ENCODE measurements at regions not wholly inside any gene's neighbourhood (a gene's known extent, or its start where the extent isn't known, plus 50 kb on each side); places are given as distances from the start of the nearest gene placed in this dataset.
"Not testable (repeated sequence)": the region's sequence is repeated elsewhere in the genome, so short reads cannot be mapped to it uniquely, and the experiment has no call there.

GRCh38 chr2:189318761-189319160 is 122.5 kb upstream of the WDR75 start:
- DNase-seq: no peak

- not testable (repeated sequence) for DNase-seq
Observed at GRCh38 chr2:189319424-189319823, 121.8 kb upstream of the WDR75 start.

- DNase-seq: no peak
Observed at GRCh38 chr2:189327879-189328847, 113.1 kb upstream of the WDR75 start.

- no peak for DNase-seq
Observed at GRCh38 chr2:189328848-189329245, 112.4 kb upstream of the WDR75 start.

GRCh38 chr2:189336276-189336975 is 104.8 kb upstream of the WDR75 start:
- no peak for DNase-seq

GRCh38 chr2:189337656-189338055 is 103.6 kb upstream of the WDR75 start:
- DNase-seq: no peak

- no peak for DNase-seq
Observed at GRCh38 chr2:189338115-189338514, 103.2 kb upstream of the WDR75 start.

- DNase-seq: no peak
Observed at GRCh38 chr2:189341077-189341476, 100.2 kb upstream of the WDR75 start.

- no peak for DNase-seq
Observed at GRCh38 chr2:189344043-189344442, 97.2 kb upstream of the WDR75 start.

GRCh38 chr2:189347540-189347939 is 93.7 kb upstream of the WDR75 start:
- no peak for DNase-seq

- DNase-seq: no peak
Observed at GRCh38 chr2:189348369-189348768, 92.9 kb upstream of the WDR75 start.

GRCh38 chr2:189350540-189351209 is 90.6 kb upstream of the WDR75 start:
- DNase-seq: no peak

GRCh38 chr2:189351933-189352332 is 89.3 kb upstream of the WDR75 start:
- DNase-seq: not testable (repeated sequence)

GRCh38 chr2:189357375-189357774 is 83.9 kb upstream of the WDR75 start:
- DNase-seq: not testable (repeated sequence)

- no peak for DNase-seq
Observed at GRCh38 chr2:189360861-189361260, 80.4 kb upstream of the WDR75 start.

- DNase-seq: no peak
Observed at GRCh38 chr2:189362283-189362682, 79.0 kb upstream of the WDR75 start.

- no peak for DNase-seq
Observed at GRCh38 chr2:189363559-189363958, 77.7 kb upstream of the WDR75 start.

- DNase-seq: no peak
Observed at GRCh38 chr2:189364607-189365006, 76.7 kb upstream of the WDR75 start.

GRCh38 chr2:189366349-189366748 is 74.9 kb upstream of the WDR75 start:
- no peak for DNase-seq

GRCh38 chr2:189367343-189367742 is 73.9 kb upstream of the WDR75 start:
- DNase-seq: no peak

GRCh38 chr2:189369566-189369965 is 71.7 kb upstream of the WDR75 start:
- no peak for DNase-seq

- no peak for DNase-seq
Observed at GRCh38 chr2:189370719-189371118, 70.6 kb upstream of the WDR75 start.

GRCh38 chr2:189372688-189373257 is 68.5 kb upstream of the WDR75 start:
- no peak for DNase-seq
